ENCODE measurements at regions not wholly inside any gene's neighbourhood (a gene's known extent, or its start where the extent isn't known, plus 50 kb on each side); places are given as distances from the start of the nearest gene placed in this dataset.

GRCh38 chr4:104128031-104128849 is 366.5 kb downstream of the CXXC4 start:
- H3K9me3 ChIP-seq = no peaks in the 10 kb centered on the region
- no peak for DNase-seq
- TF ChIP-seq CTCF (IDR thresholded peaks at IDR 0.05) = no peak
- H3K27ac ChIP-seq = no peak overlapping the region
- intact Hi-C loops (cut with DNase I; ENCODE audit: low total_unique reads) = no loop called here
- no peaks in the 10 kb centered on the region for H3K27me3 ChIP-seq
- H3K36me3 ChIP-seq = no peaks in the 10 kb centered on the region
- no peak overlapping the region for H3K4me3 ChIP-seq
- no peaks in the 10 kb centered on the region for H3K4me1 ChIP-seq

GRCh38 chr4:104123021-104123420 is 371.7 kb downstream of the CXXC4 start:
- intact Hi-C loops (cut with DNase I; ENCODE audit: low total_unique reads) = no loop called here
- H3K27ac ChIP-seq = no peak overlapping the region

GRCh38 chr4:104117776-104118175 is 376.9 kb downstream of the CXXC4 start:
- Histone ChIP-seq H3K9me3 (no peaks in the 10 kb centered on the region), H3K36me3 (no peaks in the 10 kb centered on the region), H3K4me1 (no peaks in the 10 kb centered on the region), H3K4me3 (no peak overlapping the region), H3K27me3 (no peaks in the 10 kb centered on the region), H3K27ac (no peak overlapping the region)
- intact Hi-C loops (cut with DNase I; ENCODE audit: low total_unique reads) = no loop called here
- DNase-seq = no peak
- TF ChIP-seq CTCF (IDR thresholded peaks at IDR 0.05) = no peak

More at GRCh38 chr4:104123021-104123420, 371.7 kb downstream of the CXXC4 start:
- Histone ChIP-seq H3K4me3 (no peak overlapping the region), H3K4me1 (no peaks in the 10 kb centered on the region), H3K27me3 (no peaks in the 10 kb centered on the region), H3K9me3 (no peaks in the 10 kb centered on the region), H3K36me3 (no peaks in the 10 kb centered on the region)
- TF ChIP-seq CTCF (IDR thresholded peaks at IDR 0.05) = no peak
- no peak for DNase-seq

- no peak for DNase-seq
- Histone ChIP-seq H3K9me3 (no peaks in the 10 kb centered on the region), H3K27ac (no peak overlapping the region), H3K4me1 (no peaks in the 10 kb centered on the region), H3K27me3 (no peaks in the 10 kb centered on the region), H3K36me3 (no peaks in the 10 kb centered on the region), H3K4me3 (no peak overlapping the region)
- intact Hi-C loops (cut with DNase I; ENCODE audit: low total_unique reads) = no loop called here
- TF ChIP-seq CTCF (IDR thresholded peaks at IDR 0.05) = no peak
Observed at GRCh38 chr4:104113850-104114249, 380.8 kb downstream of the CXXC4 start.

- Histone ChIP-seq H3K27me3 (no peaks in the 10 kb centered on the region), H3K4me3 (no peak overlapping the region), H3K27ac (no peak overlapping the region), H3K9me3 (peaks cover 0 to 19% (median 17%) of the 10 kb centered on the region in 3 donors), H3K36me3 (no peaks in the 10 kb centered on the region), H3K4me1 (no peaks in the 10 kb centered on the region)
- TF ChIP-seq CTCF (IDR thresholded peaks at IDR 0.05) = no peak
- intact Hi-C loops (cut with DNase I; ENCODE audit: low total_unique reads) = no loop called here
- no peak for DNase-seq
Observed at GRCh38 chr4:104099141-104099540, 379.4 kb upstream of the TACR3 start.

Measured in tibial artery (tissue), 4 donors.